NCI-H146 (cell line): ENCODE measurements at regions not wholly inside any gene's neighbourhood (a gene's known extent, or its start where the extent isn't known, plus 50 kb on each side); places are given as distances from the start of the nearest gene placed in this dataset.

ENCODE experiments used
- DNase-seq: peaks from one replicate; lab custom pipeline; 2025; lab: John Stamatoyannopoulos, UW

DNA sequence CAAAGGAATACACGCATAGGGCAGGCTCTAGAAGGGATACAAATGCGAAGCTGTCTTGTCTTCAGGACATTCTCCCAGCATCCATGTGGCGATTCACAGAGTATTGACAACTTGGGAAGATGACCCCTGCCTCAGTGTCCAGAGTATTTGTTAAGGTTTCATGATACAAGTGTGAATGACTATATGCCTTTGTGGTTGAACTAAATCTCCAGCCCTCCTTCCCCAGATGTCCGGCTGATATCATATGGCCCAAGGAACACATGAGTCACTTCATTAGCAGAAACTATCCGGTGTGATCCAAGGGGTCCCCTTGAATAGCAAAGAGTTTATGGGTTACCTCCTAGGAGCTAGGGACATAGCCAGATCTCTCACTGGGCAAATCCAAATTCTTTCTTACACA, 151.0 kb downstream of the INSIG2 start:
- no peak for DNase-seq

DNA sequence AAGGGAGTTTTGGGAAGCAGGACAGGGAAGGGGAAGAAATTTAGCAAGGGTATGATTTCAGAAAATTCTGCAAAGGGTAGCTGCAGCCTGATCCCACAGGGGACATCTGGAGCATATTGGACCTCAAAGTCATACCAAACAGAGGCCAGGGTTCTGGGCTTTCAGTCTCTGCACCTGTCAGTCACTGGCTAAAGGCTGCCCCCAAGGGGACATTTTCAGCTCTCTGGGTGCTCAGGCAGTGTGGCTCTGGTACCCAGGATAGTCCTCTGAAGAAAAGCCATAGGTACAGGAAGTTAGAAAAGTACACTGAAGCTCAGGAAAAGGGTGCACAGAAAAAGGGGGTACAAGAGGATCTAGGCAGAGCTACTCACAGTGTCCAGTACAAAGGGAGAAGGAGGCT, 149.2 kb downstream of the INSIG2 start:
- DNase-seq: no peak

GRCh38 chr2:118232796-118233195, 144.5 kb downstream of the INSIG2 start:
- DNase-seq: no peak

DNA sequence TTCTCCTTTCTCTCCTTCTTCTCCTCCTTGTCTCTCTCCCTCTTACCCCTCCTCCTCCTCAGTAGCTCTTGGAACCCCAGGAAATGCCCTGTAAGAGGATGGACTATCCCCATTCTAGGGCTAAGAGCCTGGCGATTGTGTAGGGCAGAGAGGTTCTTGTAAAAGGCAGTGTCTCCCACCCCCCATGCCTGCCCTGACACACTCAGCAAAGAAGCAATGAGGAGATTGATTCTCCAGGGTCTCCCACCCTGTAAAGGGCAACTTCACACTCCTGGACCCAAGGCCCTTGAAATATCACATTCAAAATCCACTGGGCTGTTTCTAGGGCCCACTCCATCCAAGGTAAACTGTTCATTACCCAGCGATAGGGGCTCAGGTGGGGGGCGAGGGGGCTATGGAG, 144.1 kb downstream of the INSIG2 start:
- no peak for DNase-seq

- DNase-seq: no peak
These were observed 143.5 kb downstream of the INSIG2 start for GRCh38 chr2:118231759-118232158.

DNA sequence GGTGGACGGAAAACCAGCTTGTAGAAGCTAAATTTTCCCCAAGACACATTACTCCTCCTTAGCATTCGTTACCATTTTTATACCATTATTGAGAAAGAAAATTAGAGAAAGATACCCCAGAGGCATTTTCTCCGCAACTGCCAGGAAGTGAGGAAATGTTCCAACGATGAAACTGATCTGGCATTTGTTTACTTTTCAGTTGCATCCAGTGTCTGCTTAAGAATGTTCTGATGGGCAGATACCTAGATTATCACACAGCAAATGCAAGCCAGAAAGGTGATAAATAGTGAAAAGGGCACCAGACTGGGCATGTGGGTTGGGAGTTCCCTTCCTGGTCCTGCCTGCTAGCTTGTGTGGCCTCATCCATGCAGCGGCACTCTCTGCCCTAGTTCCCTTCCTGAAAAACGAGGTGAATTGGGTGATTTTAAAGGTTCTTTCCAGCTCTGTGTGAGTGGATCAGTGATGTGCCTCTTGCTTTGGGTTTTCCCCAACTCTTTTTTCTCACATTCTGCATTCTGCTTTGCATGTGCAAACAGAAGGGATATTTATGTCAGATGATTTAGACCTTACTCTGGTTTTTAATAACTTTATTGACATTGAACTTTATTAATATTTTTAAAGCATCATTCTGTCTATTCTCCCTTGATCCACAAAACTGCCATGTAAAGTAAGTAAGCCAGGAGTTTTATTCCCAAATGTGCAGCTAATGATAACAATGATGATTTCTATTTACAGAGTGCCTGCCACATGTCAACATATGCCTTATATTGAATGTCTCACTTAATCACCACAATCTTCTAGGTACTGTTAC, 139.6 kb downstream of the INSIG2 start:
- DNase-seq: no peak

- DNase-seq: no peak
These were observed 137.4 kb downstream of the INSIG2 start for GRCh38 chr2:118225666-118226065.

DNA sequence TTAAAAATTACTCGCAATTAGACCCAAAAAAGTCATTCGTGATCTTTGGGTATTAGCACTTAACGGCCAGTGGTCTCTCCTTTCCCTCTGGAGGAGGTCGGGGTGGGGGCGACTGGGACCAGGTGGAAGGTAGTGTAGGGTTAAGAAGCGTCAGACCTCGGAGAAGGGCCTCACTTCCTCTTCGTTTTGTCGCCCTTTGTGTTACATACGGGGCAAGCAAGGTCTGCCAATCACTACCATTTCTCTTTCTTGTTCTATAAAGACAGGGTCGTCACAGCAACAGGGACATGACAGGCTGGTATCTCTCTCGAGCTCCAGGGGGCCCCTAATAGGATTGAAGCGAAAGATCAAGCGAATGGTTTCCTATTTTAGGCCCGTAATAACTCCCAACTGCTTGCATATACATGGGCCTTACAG, 136.6 kb downstream of the INSIG2 start:
- no peak for DNase-seq

DNA sequence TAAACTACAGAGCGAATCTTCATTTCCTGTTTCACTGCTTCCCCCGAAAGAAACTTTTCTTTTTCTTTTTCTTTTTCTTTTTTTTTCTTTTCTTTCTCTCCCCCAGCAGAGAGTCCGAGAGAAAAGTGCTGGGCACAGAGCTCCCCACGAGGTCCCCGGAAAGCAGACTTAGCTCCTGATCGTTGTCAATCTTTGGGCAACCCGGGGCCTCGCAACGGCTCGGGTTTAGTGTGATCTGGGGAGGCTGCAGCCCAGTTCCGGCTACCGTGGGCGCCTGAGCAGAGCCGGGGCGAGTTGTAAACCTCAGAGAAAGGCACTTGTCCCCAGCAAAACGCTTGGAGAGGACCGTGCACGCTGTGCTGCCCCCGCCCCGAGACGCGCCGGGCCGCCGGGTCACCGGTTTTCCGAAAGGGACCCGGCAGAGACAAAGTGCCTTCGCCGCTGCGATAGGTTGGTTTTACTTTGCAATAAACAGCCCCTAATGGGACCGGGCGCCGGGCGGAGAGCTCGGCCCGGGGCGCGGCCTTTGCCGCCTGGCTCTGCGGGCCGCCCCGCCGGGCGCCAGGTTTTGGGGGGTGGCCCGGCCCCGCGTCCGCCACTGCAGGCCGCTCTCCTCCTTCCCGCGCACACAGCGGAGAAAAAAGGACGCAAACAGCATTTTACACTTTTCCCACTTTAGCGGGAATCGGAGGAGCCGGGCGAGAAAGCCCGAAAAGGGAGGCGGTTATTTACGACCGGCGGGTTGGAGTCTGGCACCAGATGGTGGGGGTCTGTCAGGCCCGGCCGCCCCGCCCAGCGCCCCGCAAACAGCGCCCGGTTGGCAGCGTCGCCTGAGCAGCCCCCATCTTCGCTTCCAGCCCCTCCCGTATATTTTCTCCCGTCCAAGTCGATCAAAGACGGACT, 136.0 kb downstream of the INSIG2 start:
- DNase-seq: no peak

- DNase-seq: no peak
These were observed 135.3 kb downstream of the INSIG2 start for GRCh38 chr2:118223511-118223991.

GRCh38 chr2:118222672-118223421, 134.6 kb downstream of the INSIG2 start:
- no peak for DNase-seq

DNA sequence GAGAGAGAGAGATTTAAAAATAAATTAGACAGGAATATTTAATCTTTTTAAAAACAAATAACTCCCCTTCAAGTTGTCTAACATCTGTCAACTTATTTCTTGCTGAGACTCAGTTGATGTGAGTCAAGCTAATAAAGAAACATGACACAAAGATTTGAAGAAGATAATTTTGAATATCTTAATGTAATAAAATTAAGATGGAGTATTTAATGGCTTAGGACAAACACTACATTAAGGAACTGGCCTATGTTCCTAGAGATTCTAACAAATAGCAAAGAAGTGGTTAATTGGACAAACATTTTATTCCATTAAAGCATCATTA, 134.0 kb downstream of the INSIG2 start:
- DNase-seq: no peak

GRCh38 chr2:118221536-118222272, 133.4 kb downstream of the INSIG2 start:
- peak; percentile 27 for DNase-seq

DNA sequence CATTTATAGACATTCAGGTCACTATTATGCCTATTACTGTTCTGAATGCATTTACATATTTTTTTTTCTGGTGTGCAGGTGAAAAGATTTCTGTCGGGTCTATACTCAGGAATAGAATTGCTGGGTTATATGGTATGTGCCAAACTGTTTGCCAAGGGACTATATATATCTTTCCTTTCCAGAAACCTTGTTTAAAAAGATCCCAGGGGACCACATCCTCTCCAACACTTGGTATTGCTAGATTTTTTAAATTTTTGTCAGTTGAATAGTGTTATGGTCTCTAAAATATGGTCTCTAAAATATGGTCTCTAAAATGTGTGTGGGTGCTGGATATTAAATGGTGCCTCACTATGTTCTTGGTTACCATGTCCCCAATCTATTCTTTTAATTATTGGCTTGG, 131.3 kb downstream of the INSIG2 start:
- DNase-seq: no peak

DNA sequence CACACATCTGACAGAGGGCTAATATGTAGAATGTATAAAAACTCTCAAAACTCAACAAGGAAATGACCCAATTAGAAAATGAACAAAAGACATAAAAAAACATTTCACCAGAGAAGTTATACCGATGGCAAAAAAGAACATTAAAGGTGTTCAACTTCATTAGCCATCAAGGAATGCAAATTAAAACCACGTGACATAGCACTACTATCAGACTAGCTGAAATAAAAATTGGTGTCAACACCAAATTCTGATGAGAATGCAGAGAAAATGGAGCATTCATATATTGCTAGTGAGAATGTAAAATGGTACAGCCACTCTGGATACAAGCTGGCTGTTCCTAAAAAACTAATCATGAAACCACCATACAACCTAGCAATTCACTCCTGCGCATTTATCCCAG, 128.0 kb downstream of the INSIG2 start:
- DNase-seq: no peak

DNA sequence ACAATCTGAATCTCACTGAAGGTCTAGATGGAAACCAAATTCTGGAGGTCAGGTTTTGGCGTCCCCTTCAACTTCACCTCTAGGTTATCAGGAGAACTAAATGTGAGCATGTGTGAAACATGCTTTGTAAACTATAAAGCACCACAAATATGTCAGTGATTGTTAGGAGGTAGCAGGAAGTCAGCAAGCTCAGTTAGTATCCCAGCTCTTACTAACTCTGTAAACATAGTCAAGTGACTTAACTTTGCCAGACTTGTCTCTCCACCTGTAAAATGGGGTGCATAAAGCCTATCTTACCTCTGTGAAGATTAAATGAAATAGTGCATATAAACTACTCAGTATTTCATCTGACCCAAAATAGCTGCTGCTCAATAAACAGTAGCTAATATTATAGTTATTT, 121.5 kb downstream of the INSIG2 start:
- DNase-seq: no peak

DNA sequence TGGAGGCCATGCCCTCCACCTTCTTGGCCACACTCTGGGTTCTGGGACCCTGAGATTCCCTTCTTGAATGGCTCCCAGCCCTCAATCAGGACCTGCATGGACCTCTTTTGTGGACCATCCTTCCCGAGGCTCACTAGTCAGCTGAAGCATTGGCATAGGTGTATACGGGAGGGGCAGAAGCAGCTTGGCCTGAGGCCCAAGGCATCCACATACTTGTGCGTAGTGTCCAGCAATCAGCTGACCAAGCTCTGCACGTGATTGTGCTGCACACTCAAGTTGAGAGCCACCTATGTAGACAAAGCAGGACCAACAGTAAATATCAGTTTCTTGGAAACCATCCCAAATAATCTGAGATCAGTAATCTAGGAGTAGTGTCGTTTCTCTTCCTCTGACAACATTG, 119.6 kb downstream of the INSIG2 start:
- DNase-seq: no peak

GRCh38 chr2:118202707-118203303, 114.5 kb downstream of the INSIG2 start:
- DNase-seq: peak; percentile 12

DNA sequence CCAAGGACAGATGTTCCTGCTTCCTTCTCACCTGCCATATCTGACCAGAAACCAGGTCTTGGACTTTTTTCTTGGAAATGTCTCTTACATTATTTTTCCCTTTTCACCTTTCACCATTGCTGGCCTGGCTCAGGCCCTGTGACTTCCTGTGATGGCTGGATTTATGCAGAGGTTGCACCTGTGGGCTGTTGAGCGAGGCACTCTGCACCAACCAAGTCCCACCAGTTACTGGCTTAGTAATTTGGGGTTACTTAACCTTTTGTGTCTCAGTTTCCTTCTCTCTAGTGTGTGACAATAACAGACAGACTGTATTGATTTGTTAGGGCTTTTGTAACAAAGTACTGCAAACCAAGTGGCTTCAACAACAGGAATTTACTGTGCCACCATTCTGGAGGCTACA, 110.0 kb downstream of the INSIG2 start:
- DNase-seq: no peak

DNA sequence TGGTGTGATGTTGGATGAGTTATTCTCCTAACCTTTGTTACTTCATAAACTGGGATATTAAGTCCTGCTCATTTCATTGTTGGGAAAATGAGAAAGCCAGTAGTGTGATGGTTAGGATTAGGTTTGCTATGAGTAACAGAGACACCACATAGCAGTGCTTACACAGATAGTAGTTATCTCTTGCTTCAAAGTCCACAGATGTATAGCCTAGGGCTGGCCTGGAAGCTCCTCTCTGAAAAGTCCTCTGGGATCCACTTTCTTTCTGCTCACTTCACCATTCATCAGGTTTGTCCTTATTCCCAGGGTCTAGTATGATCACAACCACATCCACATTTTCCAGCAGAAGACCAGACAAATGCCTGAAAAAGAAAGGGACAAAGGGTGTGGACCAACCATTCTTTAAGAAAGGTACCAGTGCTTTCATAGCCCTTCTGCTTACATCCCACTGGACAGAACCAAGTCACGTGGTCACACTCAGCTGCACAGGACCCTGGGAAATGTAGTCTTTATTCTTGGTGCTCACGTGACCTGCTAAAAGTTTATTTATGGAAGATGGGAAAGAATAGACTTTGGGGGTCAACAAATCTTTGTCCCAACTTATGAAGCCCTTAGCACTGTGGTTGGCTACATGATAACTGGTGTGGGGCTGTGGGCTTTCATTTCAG, 108.9 kb downstream of the INSIG2 start:
- no peak for DNase-seq

DNA sequence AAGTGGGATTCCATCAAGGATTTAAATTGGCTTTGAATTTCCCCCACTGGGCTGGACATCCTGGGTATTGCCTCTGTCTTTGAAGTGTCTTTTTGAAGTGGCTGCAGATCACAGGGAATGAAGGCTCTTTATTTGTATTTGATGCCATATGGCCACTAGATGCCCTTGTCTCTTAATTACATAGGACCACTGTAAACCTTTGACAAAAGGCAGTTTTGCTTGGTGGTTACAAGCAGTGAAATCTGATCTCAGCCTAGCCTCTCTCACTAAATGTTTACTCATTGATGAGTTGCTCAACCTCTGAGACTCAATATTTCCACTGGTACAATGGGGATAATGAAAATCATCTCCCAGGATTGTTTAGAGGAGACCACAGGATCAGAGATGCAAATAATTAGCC, 102.2 kb downstream of the INSIG2 start:
- DNase-seq: no peak
